B cell (primary cell): ENCODE measurements at regions not wholly inside any gene's neighbourhood (a gene's known extent, or its start where the extent isn't known, plus 50 kb on each side); places are given as distances from the start of the nearest gene placed in this dataset.

Experiments used
- ATAC-seq: fragments of 200-7000 bp; cut with Tn5 transposase; one replicate; pipeline ENCODE4 v1.10.0; 2021; ENCODE audit warnings: low read depth, mild to moderate bottlenecking, moderate number of reproducible peaks, moderate library complexity
- CTCF ChIA-PET: fragments of 350-600 bp; sonication (Branson Sonifier 250); formaldehyde crosslinking; loops from one replicate; lab custom pipeline; 2021; ENCODE audit warnings: antibody characterized with exemption, inconsistent platforms; lab: Charles Lee
- POLR2A ChIA-PET: fragments of 350-600 bp; sonication (Branson Sonifier 250); formaldehyde crosslinking; loops from one replicate; lab custom pipeline; 2021; ENCODE audit warnings: antibody characterized with exemption; lab: Charles Lee
- DNase-seq: peaks from one replicate; pipeline ENCODE4 v3.0.0; 2013
- H2AFZ ChIP-seq: 2 replicates; pipeline ENCODE4 v1.6.1; 2012; ENCODE audit warnings: mild to moderate bottlenecking, low read depth, low read length; ENCODE audit not compliant: insufficient read depth, poor library complexity, severe bottlenecking
- H3K27ac ChIP-seq, 2 donors: 1 replicate in 1 of 2; 2 replicates in 1 of 2; pipeline ENCODE4 v1.5.1; 2012 to 2013; ENCODE audit warnings: low read length in 2 of 2, mild to moderate bottlenecking in 2 of 2, moderate library complexity in 1 of 2
- H3K27me3 ChIP-seq, 4 experiments: fragments of 200-600 bp in 1 of 4; sonication (generic) in 1 of 4; replicated peaks in 1 of 4; 1 replicate in 2 of 4; 2 replicates in 2 of 4; pipeline versions ENCODE4 v1.6.1 to v1.7.0; 2013 to 2016; ENCODE audit warnings: low read length in 3 of 4, mild to moderate bottlenecking in 2 of 4, mixed read lengths in 1 of 4, moderate library complexity in 1 of 4; ENCODE audit not compliant: insufficient read depth in 4 of 4, control insufficient read depth in 3 of 4; ENCODE audit errors: control extremely low read depth in 1 of 4
- H3K36me3 ChIP-seq, 2 experiments: replicated peaks in 1 of 2; 1 replicate in 1 of 2; 2 replicates in 1 of 2; pipeline versions ENCODE4 v1.6.1 to v1.7.1; 2013; ENCODE audit warnings: low read length in 1 of 2; ENCODE audit not compliant: insufficient read depth in 2 of 2, control insufficient read depth in 1 of 2; ENCODE audit errors: control extremely low read depth in 1 of 2, extremely low read depth in 1 of 2
- H3K4me1 ChIP-seq, 2 donors: fragments of 200-600 bp in 1 of 2; sonication (generic) in 1 of 2; 1 replicate in 1 of 2; 2 replicates in 1 of 2; pipeline versions ENCODE4 v1.5.1 to v1.6.1; 2013 to 2017; ENCODE audit warnings: low read length in 2 of 2; ENCODE audit not compliant: control insufficient read depth in 2 of 2, insufficient read depth in 2 of 2
- H3K4me2 ChIP-seq: replicated peaks from 2 replicates; pipeline ENCODE3; 2012; ENCODE audit warnings: mild to moderate bottlenecking, low read depth, low read length; ENCODE audit not compliant: poor library complexity, severe bottlenecking
- H3K4me3 ChIP-seq, 5 experiments: fragments of 200-600 bp in 1 of 5; sonication (generic) in 1 of 5; 1 replicate in 3 of 5; 2 replicates in 2 of 5; pipeline versions ENCODE4 v1.5.1 to v1.7.0; 2011 to 2016; ENCODE audit warnings: low read length in 4 of 5, mild to moderate bottlenecking in 4 of 5, low read depth in 2 of 5, control low read depth in 1 of 5, moderate library complexity in 1 of 5; ENCODE audit not compliant: insufficient read depth in 1 of 5; ENCODE audit errors: control extremely low read depth in 1 of 5, extremely low read depth in 1 of 5
- H3K79me2 ChIP-seq: fragments of 200-600 bp; sonication (generic); one replicate; pipeline ENCODE4 v1.6.0; 2016; ENCODE audit warnings: low read length; ENCODE audit not compliant: control insufficient read depth, insufficient read depth
- H3K9ac ChIP-seq: fragments of 200-600 bp; sonication (generic); 2 replicates; pipeline ENCODE4 v1.6.1; 2017; ENCODE audit warnings: mild to moderate bottlenecking, low read length, moderate library complexity
- H3K9me3 ChIP-seq, 3 donors: one replicate each; pipeline versions ENCODE4 v1.6.1 to v1.7.1; 2013; ENCODE audit warnings: low read length in 2 of 3; ENCODE audit not compliant: control insufficient read depth in 2 of 3, insufficient read depth in 1 of 3; ENCODE audit errors: control extremely low read depth in 1 of 3
- H4K20me1 ChIP-seq: 2 replicates; pipeline ENCODE4 v1.6.0; 2012; ENCODE audit warnings: mild to moderate bottlenecking, low read length; ENCODE audit not compliant: insufficient read depth, control insufficient read depth, poor library complexity, severe bottlenecking
- H3K27ac Mint-ChIP-seq: one replicate; pipeline ENCODE4 v1.8.0; 2021; ENCODE audit warnings: mixed read lengths
- H3K27me3 Mint-ChIP-seq: one replicate; pipeline ENCODE4 v1.8.0; 2021; ENCODE audit warnings: mixed read lengths
- H3K4me1 Mint-ChIP-seq: one replicate; pipeline ENCODE4 v1.8.0; 2021; ENCODE audit warnings: mixed read lengths
- H3K4me3 Mint-ChIP-seq: one replicate; pipeline ENCODE4 v1.8.0; 2021; ENCODE audit warnings: mixed read lengths
- H3K9me3 Mint-ChIP-seq: one replicate; pipeline ENCODE4 v1.8.0; 2022; ENCODE audit warnings: mixed read lengths; ENCODE audit not compliant: insufficient read depth
- CTCF ChIP-seq: fragments of 200-600 bp; IDR thresholded peaks from one replicate; pipeline ENCODE4 v1.8.0; 2022; ENCODE audit warnings: antibody characterized with exemption, mild to moderate bottlenecking
- EZH2 ChIP-seq: IDR thresholded peaks from 2 replicates; pipeline ENCODE4 v1.6.1; 2012; ENCODE audit warnings: borderline replicate concordance, low read depth, mild to moderate bottlenecking, moderate library complexity, low read length; ENCODE audit not compliant: insufficient read depth, poor library complexity, severe bottlenecking
- WGBS: methylation state at CpG from one replicate; pipeline ENCODE4 v1.1.5; 2013; ENCODE audit warnings: missing lambda C conversion rate; ENCODE audit not compliant: insufficient coverage; 5-methylcytosine and 5-hydroxymethylcytosine counted together
- intact Hi-C: fragments of 100-400 bp; cut with micrococcal nuclease; formaldehyde crosslinking; loops from one replicate; pipeline ENCODE4 v1.10.0; 2022

GRCh38 chr11:70521475-70522308 is 123.4 kb downstream of the CTTN start:
- H3K4me1 Mint-ChIP-seq = no peaks in the 10 kb centered on the region
- Histone ChIP-seq H3K4me1 (no peaks in the 10 kb centered on the region), H2AFZ (no peak overlapping the region), H3K79me2 (no peaks in the 10 kb centered on the region), H3K27ac (no peak overlapping the region), H3K27me3 (peaks cover 0 to 5% (median 0%) of the 10 kb centered on the region in 4 experiments), H3K36me3 (no peaks in the 10 kb centered on the region), H3K4me3 (no peak overlapping the region), H3K9ac (no peak overlapping the region), H3K9me3 (no peaks in the 10 kb centered on the region), H3K4me2 (no peak overlapping the region), H4K20me1 (no peaks in the 10 kb centered on the region)
- no peak for DNase-seq
- ChIA-PET CTCF (no interaction called here), POLR2A (no interaction called here)
- no peaks in the 10 kb centered on the region for H3K9me3 Mint-ChIP-seq
- TF ChIP-seq CTCF (no peak), EZH2 (no peak)
- ATAC-seq = no peak
- H3K27me3 Mint-ChIP-seq = peaks cover 19% of the 10 kb centered on the region
- WGBS = 82% methylated on average over 20 of the region's 22 CpGs
- intact Hi-C loops = no loop called here
- H3K27ac Mint-ChIP-seq = no peak overlapping the region
- H3K4me3 Mint-ChIP-seq = no peak overlapping the region

GRCh38 chr11:70522309-70522592 is 123.9 kb downstream of the CTTN start:
- Histone ChIP-seq H3K4me3 (no peak overlapping the region), H3K36me3 (no peaks in the 10 kb centered on the region), H3K79me2 (no peaks in the 10 kb centered on the region), H3K9me3 (no peaks in the 10 kb centered on the region), H3K4me1 (no peaks in the 10 kb centered on the region), H3K27ac (no peak overlapping the region), H2AFZ (no peak overlapping the region), H3K27me3 (peaks cover 0 to 5% (median 0%) of the 10 kb centered on the region in 4 experiments), H4K20me1 (no peaks in the 10 kb centered on the region), H3K4me2 (no peak overlapping the region), H3K9ac (no peak overlapping the region)
- ChIA-PET CTCF (no interaction called here), POLR2A (no interaction called here)
- ATAC-seq = no peak
- Mint-ChIP-seq H3K9me3 (no peaks in the 10 kb centered on the region), H3K4me3 (no peak overlapping the region), H3K27me3 (peaks cover 19% of the 10 kb centered on the region), H3K27ac (no peak overlapping the region), H3K4me1 (no peaks in the 10 kb centered on the region)
- DNase-seq = no peak
- intact Hi-C loops = no loop called here
- TF ChIP-seq EZH2 = no peak
- no peak for TF ChIP-seq CTCF
- 89% methylated on average over 6 of the region's 6 CpGs for WGBS
